ENCODE measurements at regions not wholly inside any gene's neighbourhood (a gene's known extent, or its start where the extent isn't known, plus 50 kb on each side); places are given as distances from the start of the nearest gene placed in this dataset.

- TF ChIP-seq SMARCA5 (IDR thresholded peaks at IDR 0.05): no peak
- TF ChIP-seq STAT5B (CRISPR knock-in tag; IDR thresholded peaks at IDR 0.05): no peak
- TF ChIP-seq REST (IDR thresholded peaks at IDR 0.05; ENCODE audit: borderline replicate concordance): no peak
- no peak for TF ChIP-seq REST (CRISPR knock-in tag; IDR thresholded peaks at IDR 0.05; ENCODE audit: low read depth)
- TF ChIP-seq CTCF (IDR thresholded peaks at IDR 0.05 in 2 of 3, conservative IDR thresholded peaks at IDR 0.05 in 1 of 3; ENCODE audit: insufficient read depth in 2 of 3, low read depth in 1 of 3, low read length in 3 of 3): no peak
- no peak for TF ChIP-seq GATAD2B (IDR thresholded peaks at IDR 0.05; ENCODE audit: borderline replicate concordance)
- no peak for TF ChIP-seq ADNP (tag; IDR thresholded peaks at IDR 0.05)
- no peak for TF ChIP-seq ZKSCAN8 (CRISPR knock-in tag; IDR thresholded peaks at IDR 0.05)
- TF ChIP-seq HDAC1 (IDR thresholded peaks at IDR 0.05): no peak
- TF ChIP-seq EWSR1 (IDR thresholded peaks at IDR 0.05; ENCODE audit: borderline replicate concordance, low read depth, partially characterized antibody): no peak
These were observed 186.9 kb downstream of the FOXB1 start for GRCh38 chr15:60191016-60191415.

Measured in K562 (cell line).